Natural killer cell (primary cell): ENCODE measurements at regions not wholly inside any gene's neighbourhood (a gene's known extent, or its start where the extent isn't known, plus 50 kb on each side); places are given as distances from the start of the nearest gene placed in this dataset.

ENCODE experiments used
- ATAC-seq, 3 donors: fragments of 150-1000 bp in 2 of 3; fragments of 200-7000 bp in 1 of 3; cut with Tn5 transposase; 1 replicate in 1 of 3; 2 replicates in 2 of 3; pipeline ENCODE4 v1.10.0; 2021; ENCODE audit warnings: mild to moderate bottlenecking in 2 of 3, moderate library complexity in 2 of 3
- DNase-seq, 2 donors: peaks; one replicate each; pipeline versions ENCODE4 v3.0.0 to v3.0.0-alpha.2; 2013 to 2021; ENCODE audit warnings: mixed read lengths in 1 of 2
- H3K27ac ChIP-seq: one replicate; pipeline ENCODE4 v1.5.1; 2013; ENCODE audit warnings: mild to moderate bottlenecking, low read length
- H3K27me3 ChIP-seq: one replicate; pipeline ENCODE4 v1.6.1; 2013; ENCODE audit warnings: low read length; ENCODE audit not compliant: control insufficient read depth, insufficient read depth
- H3K36me3 ChIP-seq: one replicate; pipeline ENCODE4 v1.6.1; 2013; ENCODE audit warnings: low read length; ENCODE audit not compliant: control insufficient read depth, insufficient read depth
- H3K4me1 ChIP-seq: one replicate; pipeline ENCODE4 v1.6.1; 2013; ENCODE audit warnings: low read length; ENCODE audit not compliant: control insufficient read depth, insufficient read depth
- H3K4me3 ChIP-seq: one replicate; pipeline ENCODE4 v1.5.1; 2013; ENCODE audit warnings: low read length
- H3K9me3 ChIP-seq: one replicate; pipeline ENCODE4 v1.6.1; 2013; ENCODE audit warnings: low read length; ENCODE audit not compliant: control insufficient read depth, insufficient read depth
- H3K27ac Mint-ChIP-seq, 2 donors: one replicate each; pipeline ENCODE4 v1.8.0; 2022; ENCODE audit warnings: mild to moderate bottlenecking in 2 of 2, mixed read lengths in 2 of 2, moderate library complexity in 1 of 2
- H3K27me3 Mint-ChIP-seq, 2 donors: one replicate each; pipeline ENCODE4 v1.8.0; 2022; ENCODE audit warnings: low read depth in 2 of 2, mixed read lengths in 2 of 2
- H3K36me3 Mint-ChIP-seq: one replicate; pipeline ENCODE4 v1.8.0; 2022; ENCODE audit warnings: mixed read lengths
- H3K4me1 Mint-ChIP-seq, 2 donors: one replicate each; pipeline ENCODE4 v1.8.0; 2022; ENCODE audit warnings: mixed read lengths in 2 of 2
- H3K4me3 Mint-ChIP-seq: one replicate; pipeline ENCODE4 v1.8.0; 2022; ENCODE audit warnings: mild to moderate bottlenecking, moderate library complexity, mixed read lengths
- H3K9me3 Mint-ChIP-seq, 2 donors: one replicate each; pipeline ENCODE4 v1.8.0; 2022; ENCODE audit warnings: mixed read lengths in 2 of 2
- WGBS: methylation state at CpG from one replicate; pipeline ENCODE4 v1.1.7; 2013; ENCODE audit warnings: missing lambda C conversion rate; ENCODE audit not compliant: insufficient coverage; 5-methylcytosine and 5-hydroxymethylcytosine counted together
- intact Hi-C: fragments of 100-400 bp; cut with micrococcal nuclease; formaldehyde crosslinking; loops from one replicate; pipeline ENCODE4 v1.14.2; 2022
- TF ChIP-seq, protein P1 (sequence below): fragments of 200-600 bp; IDR thresholded peaks from one replicate; pipeline ENCODE4 v1.8.0; 2022; ENCODE audit warnings: antibody characterized with exemption

DNA sequence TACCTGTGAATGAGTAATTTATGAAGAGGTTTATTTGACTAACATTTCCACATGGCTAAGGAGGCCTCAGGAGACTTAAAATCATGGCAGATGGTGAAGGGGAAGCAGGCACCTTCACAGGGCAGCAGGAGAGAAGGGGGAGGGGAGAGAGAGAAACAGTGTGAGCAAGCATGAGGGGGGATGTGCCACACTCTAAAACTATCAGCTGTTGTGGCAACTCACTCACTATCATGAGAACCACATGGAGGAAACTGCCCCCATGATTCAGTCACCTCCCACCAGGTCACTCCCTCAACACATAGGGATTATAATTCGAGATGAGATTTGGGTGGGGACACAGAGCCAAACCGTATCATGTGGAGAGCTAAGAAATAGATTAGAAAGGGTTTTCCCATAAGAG lies 309.0 kb downstream of the RDH14 start:
- Mint-ChIP-seq H3K36me3 (no peaks in the 10 kb centered on the region), H3K4me3 (no peak overlapping the region), H3K27me3 (no peaks in the 10 kb centered on the region), H3K9me3 (peaks cover 6 to 12% of the 10 kb centered on the region in 2 donors), H3K27ac (no peak overlapping the region), H3K4me1 (no peaks in the 10 kb centered on the region)
- Histone ChIP-seq H3K27ac (no peak overlapping the region), H3K9me3 (no peaks in the 10 kb centered on the region), H3K27me3 (no peaks in the 10 kb centered on the region), H3K4me1 (no peaks in the 10 kb centered on the region), H3K4me3 (no peak overlapping the region), H3K36me3 (no peaks in the 10 kb centered on the region)
- TF ChIP-seq, protein P1, sequence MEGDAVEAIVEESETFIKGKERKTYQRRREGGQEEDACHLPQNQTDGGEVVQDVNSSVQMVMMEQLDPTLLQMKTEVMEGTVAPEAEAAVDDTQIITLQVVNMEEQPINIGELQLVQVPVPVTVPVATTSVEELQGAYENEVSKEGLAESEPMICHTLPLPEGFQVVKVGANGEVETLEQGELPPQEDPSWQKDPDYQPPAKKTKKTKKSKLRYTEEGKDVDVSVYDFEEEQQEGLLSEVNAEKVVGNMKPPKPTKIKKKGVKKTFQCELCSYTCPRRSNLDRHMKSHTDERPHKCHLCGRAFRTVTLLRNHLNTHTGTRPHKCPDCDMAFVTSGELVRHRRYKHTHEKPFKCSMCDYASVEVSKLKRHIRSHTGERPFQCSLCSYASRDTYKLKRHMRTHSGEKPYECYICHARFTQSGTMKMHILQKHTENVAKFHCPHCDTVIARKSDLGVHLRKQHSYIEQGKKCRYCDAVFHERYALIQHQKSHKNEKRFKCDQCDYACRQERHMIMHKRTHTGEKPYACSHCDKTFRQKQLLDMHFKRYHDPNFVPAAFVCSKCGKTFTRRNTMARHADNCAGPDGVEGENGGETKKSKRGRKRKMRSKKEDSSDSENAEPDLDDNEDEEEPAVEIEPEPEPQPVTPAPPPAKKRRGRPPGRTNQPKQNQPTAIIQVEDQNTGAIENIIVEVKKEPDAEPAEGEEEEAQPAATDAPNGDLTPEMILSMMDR: no peak
- intact Hi-C loops: no loop called here
- DNase-seq (no peak), ATAC-seq (no peak)
- WGBS: no CpG with 5 or more reads among the region's 2 CpGs

DNA sequence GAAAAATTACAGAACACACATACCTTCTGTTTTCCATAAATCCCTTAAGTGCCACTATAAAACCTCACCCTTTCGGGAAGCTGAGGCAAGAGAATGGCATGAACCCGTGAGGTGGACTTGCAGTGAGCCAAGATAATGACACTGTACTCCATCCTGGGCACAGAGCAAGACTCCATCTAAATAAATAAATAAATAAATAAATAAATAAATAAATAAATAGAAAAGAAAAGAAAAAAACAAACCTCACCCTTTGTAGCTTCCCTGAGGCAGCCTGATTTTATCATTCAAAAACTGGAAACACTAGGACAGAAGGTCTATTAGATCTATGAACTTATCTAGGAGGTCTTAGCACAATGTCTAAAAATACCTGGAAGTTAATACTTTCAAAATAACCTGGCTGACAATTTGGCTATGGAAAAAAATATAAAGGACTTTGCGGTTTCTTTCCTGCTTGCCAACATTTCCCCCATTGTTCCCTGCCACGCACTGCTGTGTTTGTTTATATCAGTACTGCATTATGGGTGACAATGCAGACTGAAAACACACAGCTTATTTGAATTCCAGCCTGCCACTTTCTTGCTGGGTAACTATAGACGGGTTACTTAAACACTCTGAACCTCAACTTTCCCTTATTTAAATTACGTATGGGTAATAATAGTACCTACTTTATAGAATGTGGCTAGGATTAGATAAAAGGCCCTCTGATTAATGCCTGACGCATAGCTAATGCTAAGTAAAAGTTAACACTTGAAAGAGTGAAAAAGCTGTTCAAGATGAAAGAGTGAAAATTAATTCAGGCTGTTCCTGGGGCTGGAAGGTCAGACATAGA lies 313.0 kb downstream of the RDH14 start:
- Histone ChIP-seq H3K27me3 (no peaks in the 10 kb centered on the region), H3K4me1 (no peaks in the 10 kb centered on the region), H3K36me3 (no peaks in the 10 kb centered on the region), H3K27ac (no peak overlapping the region), H3K9me3 (no peaks in the 10 kb centered on the region), H3K4me3 (no peak overlapping the region)
- Mint-ChIP-seq H3K4me1 (no peaks in the 10 kb centered on the region), H3K27me3 (no peaks in the 10 kb centered on the region), H3K4me3 (no peak overlapping the region), H3K36me3 (no peaks in the 10 kb centered on the region), H3K27ac (no peak overlapping the region), H3K9me3 (peaks cover 8 to 10% of the 10 kb centered on the region in 2 donors)
- WGBS: 77% methylated on average over 5 of the region's 7 CpGs
- ATAC-seq: no peak
- intact Hi-C loops: no loop called here
- no peak for DNase-seq
- TF ChIP-seq, protein P1: no peak

DNA sequence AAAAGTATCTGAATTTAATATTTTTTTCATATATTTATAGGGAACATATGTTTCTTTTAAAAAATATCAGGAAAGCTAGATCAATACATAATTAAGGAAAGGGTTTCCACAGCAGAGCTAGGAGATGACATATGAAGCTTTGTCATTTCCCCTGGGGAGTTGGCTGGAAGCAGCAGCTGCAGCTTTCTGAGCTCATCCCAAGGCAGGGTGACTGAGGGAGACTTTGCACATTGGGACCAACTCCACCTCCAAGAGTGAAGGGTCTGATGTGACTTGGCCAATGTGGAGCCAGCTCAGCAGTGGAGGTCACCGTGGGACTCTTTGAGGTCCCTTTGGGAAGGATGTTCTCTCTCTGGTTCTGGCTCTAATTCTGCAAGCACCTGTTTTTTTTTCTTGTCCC lies 315.1 kb downstream of the RDH14 start:
- H3K9me3 ChIP-seq: no peaks in the 10 kb centered on the region
- 100% methylated on average over 1 of the region's 1 CpG for WGBS
- H3K36me3 ChIP-seq: no peaks in the 10 kb centered on the region
- no peaks in the 10 kb centered on the region for H3K27me3 Mint-ChIP-seq
- H3K27ac Mint-ChIP-seq: no peak overlapping the region
- H3K27ac ChIP-seq: no peak overlapping the region
- no peak overlapping the region for H3K4me3 ChIP-seq
- no peaks in the 10 kb centered on the region for H3K36me3 Mint-ChIP-seq
- ATAC-seq: no peak
- no peaks in the 10 kb centered on the region for H3K4me1 ChIP-seq
- H3K4me3 Mint-ChIP-seq: no peak overlapping the region
- peaks cover 4 to 5% of the 10 kb centered on the region in 2 donors for H3K9me3 Mint-ChIP-seq
- no peaks in the 10 kb centered on the region for H3K4me1 Mint-ChIP-seq
- DNase-seq: no peak
- intact Hi-C loops: no loop called here
- no peaks in the 10 kb centered on the region for H3K27me3 ChIP-seq
- TF ChIP-seq, protein P1: no peak

DNA sequence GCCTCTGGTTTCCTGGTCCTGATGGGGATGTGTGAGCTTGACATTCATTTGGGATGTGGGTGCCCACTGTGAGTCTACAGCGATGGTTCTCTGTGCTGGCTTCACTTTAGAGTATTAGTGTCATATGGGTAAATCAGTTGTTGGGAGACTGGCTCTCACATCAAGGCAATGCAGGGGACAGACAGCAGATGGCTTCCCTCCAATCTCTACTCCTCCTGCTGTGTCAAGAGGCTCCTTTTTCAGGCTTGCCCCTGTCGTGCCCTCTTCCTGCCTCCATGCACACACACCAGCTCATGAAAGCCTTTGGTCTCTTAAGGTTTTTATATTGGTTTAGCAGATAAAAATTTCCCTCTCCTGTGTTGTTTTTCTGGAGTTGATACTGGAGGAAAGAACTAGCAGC lies 315.6 kb downstream of the RDH14 start:
- Histone ChIP-seq H3K4me1 (no peaks in the 10 kb centered on the region), H3K27me3 (no peaks in the 10 kb centered on the region), H3K9me3 (no peaks in the 10 kb centered on the region), H3K4me3 (no peak overlapping the region), H3K36me3 (no peaks in the 10 kb centered on the region), H3K27ac (no peak overlapping the region)
- intact Hi-C loops: no loop called here
- Mint-ChIP-seq H3K4me1 (no peaks in the 10 kb centered on the region), H3K4me3 (no peak overlapping the region), H3K27ac (no peak overlapping the region), H3K36me3 (no peaks in the 10 kb centered on the region), H3K27me3 (no peaks in the 10 kb centered on the region), H3K9me3 (peaks cover 5 to 7% of the 10 kb centered on the region in 2 donors)
- TF ChIP-seq, protein P1: no peak
- DNase-seq: no peak
- no peak for ATAC-seq
- 54% methylated on average over 1 of the region's 2 CpGs for WGBS
